NB4 (cell line): ENCODE measurements at regions not wholly inside any gene's neighbourhood (a gene's known extent, or its start where the extent isn't known, plus 50 kb on each side); places are given as distances from the start of the nearest gene placed in this dataset.
"Not testable (repeated sequence)": the region's sequence is repeated elsewhere in the genome, so short reads cannot be mapped to it uniquely, and the experiment has no call there.

Experiments
- DNase-seq: peaks from one replicate; pipeline ENCODE4 v3.0.0; 2010; ENCODE audit warnings: low read depth
- H3K4me3 ChIP-seq: one replicate; pipeline ENCODE4 v1.5.1; 2011; ENCODE audit warnings: mild to moderate bottlenecking, low read depth, low read length, moderate library complexity
- MYC ChIP-seq: IDR thresholded peaks from 2 replicates; pipeline ENCODE4 v1.6.1; 2011; ENCODE audit warnings: low read depth, low read length
- POLR2A ChIP-seq: IDR thresholded peaks from 2 replicates; pipeline ENCODE4 v1.6.1; 2011; ENCODE audit warnings: mild to moderate bottlenecking; ENCODE audit not compliant: insufficient read length; ENCODE audit errors: extremely low read depth
- TF ChIP-seq, protein P1 (sequence below): IDR thresholded peaks from 2 replicates; pipeline ENCODE4 v1.6.1; 2011; ENCODE audit warnings: low read depth, low read length
- TF ChIP-seq, protein P2 (sequence below): IDR thresholded peaks from one replicate; pipeline ENCODE4 v1.5.1; 2012; ENCODE audit warnings: low read depth, low read length

DNA sequence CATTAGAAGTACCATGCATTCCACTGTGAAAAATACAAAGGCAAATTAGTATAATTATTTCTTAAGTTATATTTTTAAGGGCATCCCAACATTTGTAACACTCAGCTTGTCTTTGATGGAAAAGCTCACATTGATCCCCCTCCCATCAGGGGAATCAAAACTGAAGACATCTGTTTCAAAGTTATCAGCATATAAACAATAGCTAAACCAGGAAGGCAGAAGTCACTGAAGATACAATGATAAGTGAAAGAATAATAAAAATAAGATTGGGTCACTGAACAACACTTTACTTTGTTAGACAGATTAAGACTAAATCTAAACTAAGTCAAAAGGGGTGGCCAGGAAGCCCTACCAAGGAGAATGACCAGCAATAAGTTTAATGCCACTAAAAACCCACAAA is 801.9 kb upstream of the ACO1 start:
- DNase-seq: no peak
- H3K4me3 ChIP-seq: no peak overlapping the region
- TF ChIP-seq, protein P1, sequence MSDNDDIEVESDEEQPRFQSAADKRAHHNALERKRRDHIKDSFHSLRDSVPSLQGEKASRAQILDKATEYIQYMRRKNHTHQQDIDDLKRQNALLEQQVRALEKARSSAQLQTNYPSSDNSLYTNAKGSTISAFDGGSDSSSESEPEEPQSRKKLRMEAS: no peak
- no peak for TF ChIP-seq POLR2A

DNA sequence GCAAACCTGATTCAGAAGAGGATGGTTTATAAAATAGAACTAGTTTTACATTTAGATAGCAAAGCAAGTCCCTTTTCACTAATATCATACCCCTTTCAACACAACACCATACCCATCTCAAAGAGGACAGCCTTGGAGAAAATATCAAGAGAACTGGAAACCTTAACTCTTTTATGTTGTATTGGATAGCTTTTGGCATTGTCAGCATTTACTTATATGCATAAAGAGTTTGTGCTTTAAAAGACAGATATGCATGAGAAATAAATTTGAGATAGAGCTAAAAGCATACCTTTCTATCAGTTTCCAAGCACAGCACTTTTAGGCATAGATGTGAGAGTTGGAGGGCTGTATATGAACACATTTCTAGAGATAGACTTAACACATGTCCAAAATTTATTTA is 799.3 kb upstream of the ACO1 start:
- no peak overlapping the region for H3K4me3 ChIP-seq
- DNase-seq: no peak
- no peak for TF ChIP-seq MYC
- TF ChIP-seq, protein P1: no peak
- TF ChIP-seq POLR2A: no peak
- TF ChIP-seq, protein P2, sequence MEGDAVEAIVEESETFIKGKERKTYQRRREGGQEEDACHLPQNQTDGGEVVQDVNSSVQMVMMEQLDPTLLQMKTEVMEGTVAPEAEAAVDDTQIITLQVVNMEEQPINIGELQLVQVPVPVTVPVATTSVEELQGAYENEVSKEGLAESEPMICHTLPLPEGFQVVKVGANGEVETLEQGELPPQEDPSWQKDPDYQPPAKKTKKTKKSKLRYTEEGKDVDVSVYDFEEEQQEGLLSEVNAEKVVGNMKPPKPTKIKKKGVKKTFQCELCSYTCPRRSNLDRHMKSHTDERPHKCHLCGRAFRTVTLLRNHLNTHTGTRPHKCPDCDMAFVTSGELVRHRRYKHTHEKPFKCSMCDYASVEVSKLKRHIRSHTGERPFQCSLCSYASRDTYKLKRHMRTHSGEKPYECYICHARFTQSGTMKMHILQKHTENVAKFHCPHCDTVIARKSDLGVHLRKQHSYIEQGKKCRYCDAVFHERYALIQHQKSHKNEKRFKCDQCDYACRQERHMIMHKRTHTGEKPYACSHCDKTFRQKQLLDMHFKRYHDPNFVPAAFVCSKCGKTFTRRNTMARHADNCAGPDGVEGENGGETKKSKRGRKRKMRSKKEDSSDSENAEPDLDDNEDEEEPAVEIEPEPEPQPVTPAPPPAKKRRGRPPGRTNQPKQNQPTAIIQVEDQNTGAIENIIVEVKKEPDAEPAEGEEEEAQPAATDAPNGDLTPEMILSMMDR: no peak

DNA sequence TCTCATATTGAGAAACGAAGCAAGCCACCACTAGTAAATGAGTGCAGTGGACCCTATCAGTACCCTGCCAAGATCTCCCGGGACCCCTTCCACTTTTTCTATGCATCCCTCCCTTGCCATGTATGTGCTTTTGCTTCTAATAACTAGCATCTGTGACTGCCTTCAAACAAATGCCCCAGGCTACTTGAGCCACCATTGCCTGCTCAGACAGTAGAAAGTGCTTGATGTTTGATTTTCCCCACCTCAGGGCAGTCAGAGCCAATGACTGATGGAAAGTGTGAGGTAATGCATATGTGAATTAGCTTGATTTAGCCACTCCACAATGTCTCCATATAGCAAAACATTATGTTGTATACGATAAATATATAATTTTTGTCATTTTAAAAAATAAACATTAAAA is 797.3 kb upstream of the ACO1 start:
- TF ChIP-seq, protein P2: no peak
- TF ChIP-seq, protein P1: no peak
- no peak for TF ChIP-seq POLR2A
- no peak for DNase-seq

DNA sequence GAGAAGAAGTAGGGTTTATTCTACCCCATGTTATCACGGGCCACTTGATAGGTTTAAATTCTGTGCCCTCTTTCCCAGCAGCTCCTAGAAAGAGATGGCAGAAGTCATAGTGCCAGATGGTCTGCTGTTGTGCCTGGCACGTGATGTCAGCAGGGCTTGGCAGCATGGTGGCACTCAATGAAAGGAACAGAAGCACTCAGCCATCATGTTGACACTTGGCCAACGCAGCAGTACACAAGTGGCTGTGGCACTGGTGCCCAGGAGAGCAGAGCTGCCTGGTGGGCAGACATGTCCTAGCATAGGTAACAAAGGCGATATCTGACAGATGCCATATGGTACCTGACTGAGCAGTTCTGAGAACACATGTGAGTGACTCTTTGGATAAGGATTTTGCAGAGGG is 796.4 kb upstream of the ACO1 start:
- TF ChIP-seq MYC (no peak), POLR2A (no peak)
- TF ChIP-seq, protein P1: no peak
- H3K4me3 ChIP-seq: no peak overlapping the region
- no peak for DNase-seq

More for the DNA sequence above, 797.3 kb upstream of the ACO1 start:
- no peak overlapping the region for H3K4me3 ChIP-seq

DNA sequence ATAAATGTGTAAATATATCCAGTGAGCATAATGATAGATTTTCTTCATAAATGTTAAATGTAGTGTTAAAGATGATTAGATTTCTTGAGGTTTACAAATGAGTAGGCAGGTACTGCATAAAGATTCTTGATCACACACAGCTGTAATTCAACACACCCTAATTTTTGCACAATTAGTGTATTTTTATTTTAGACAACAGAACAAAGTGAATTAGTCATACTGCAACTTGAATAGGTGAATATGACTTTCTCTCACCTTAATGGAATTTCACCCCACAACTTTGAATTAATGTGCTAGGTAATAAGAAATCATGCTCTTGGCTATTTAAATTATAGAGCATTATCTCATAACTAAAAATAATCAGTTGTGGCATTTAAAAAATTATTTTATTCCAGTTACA is 795.7 kb upstream of the ACO1 start:
- no peak overlapping the region for H3K4me3 ChIP-seq
- DNase-seq: no peak
- TF ChIP-seq POLR2A (no peak), MYC (no peak)
- TF ChIP-seq, protein P2: no peak
- TF ChIP-seq, protein P1: no peak

DNA sequence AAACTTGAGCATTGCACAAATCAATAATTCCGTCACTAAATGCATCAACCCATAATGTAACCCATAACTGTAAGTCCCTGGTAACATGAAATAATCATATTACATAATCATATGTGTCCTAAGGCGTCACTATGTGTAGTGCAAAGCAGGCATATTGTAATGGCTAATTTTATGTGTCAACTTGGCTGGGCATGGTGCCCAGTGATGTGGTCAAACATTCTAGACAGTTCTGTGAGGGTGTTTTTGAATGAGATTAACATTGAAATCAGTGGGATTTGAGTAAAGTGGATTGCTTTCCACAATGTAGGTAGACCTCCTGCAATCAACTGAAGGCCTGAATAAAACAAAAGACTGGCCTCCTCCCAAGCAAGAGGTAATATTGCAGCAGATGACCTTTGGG is 794.4 kb upstream of the ACO1 start:
- DNase-seq: no peak
- no peak overlapping the region for H3K4me3 ChIP-seq
- TF ChIP-seq, protein P1: no peak
- TF ChIP-seq, protein P2: no peak
- TF ChIP-seq POLR2A (no peak), MYC (no peak)

DNA sequence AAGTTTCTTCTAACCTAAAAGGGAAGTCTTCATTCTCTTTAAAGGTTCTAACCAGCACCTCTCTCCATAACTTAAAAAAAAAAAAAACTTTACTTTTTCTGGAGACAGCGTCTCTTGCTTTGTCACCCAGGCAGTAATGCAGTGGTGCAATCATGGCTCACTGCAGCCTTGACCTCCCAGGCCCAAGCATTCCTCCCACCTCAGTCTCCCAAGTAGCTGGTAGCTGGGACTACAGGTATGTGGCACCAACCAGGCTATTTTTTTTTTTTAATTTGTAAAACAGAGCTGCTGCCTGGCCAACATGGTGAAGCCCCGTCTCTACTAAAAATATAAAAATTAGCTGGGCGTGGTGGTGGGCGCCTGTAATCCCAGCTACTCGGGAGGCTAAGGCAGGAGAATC is 787.4 kb upstream of the ACO1 start:
- H3K4me3 ChIP-seq, DNase-seq: not testable (repeated sequence)
